ENCODE measurements at regions not wholly inside any gene's neighbourhood (a gene's known extent, or its start where the extent isn't known, plus 50 kb on each side); places are given as distances from the start of the nearest gene placed in this dataset.

GRCh38 chr6:62390401-62390800, 104.4 kb upstream of the KHDRBS2 start:
- Histone ChIP-seq H3K4me1 (replicated peaks in 1 of 2; ENCODE audit: control insufficient read depth in 2 of 2, insufficient read depth in 2 of 2, low read length in 2 of 2) (no peaks in the 10 kb centered on the region), H3K9ac (ENCODE audit: insufficient read depth in 1 of 2, low read depth in 2 of 2, low read length in 2 of 2) (no peak overlapping the region), H3K4me2 (ENCODE audit: insufficient read depth, low read length) (no peak overlapping the region), H3K36me3 (ENCODE audit: control insufficient read depth, insufficient read depth, low read length) (no peaks in the 10 kb centered on the region), H3K9me3 (replicated peaks; ENCODE audit: control insufficient read depth, insufficient read depth, low read depth, low read length) (no peaks in the 10 kb centered on the region), H3K4me3 (no peak overlapping the region), H3K79me2 (ENCODE audit: control insufficient read depth, insufficient read depth, low read length) (no peaks in the 10 kb centered on the region), H3K27ac (ENCODE audit: extremely low read depth, low read depth, low read length) (no peak overlapping the region), H4K20me1 (replicated peaks; ENCODE audit: control insufficient read depth, insufficient read depth, low read length) (no peaks in the 10 kb centered on the region), H3K27me3 (ENCODE audit: control insufficient read depth in 2 of 2, insufficient read depth in 2 of 2, low read length in 2 of 2) (no peaks in the 10 kb centered on the region), H2AFZ (ENCODE audit: low read depth, low read length) (no peak overlapping the region), H3K9me1 (ENCODE audit: control insufficient read depth, insufficient read depth, low read length) (no peaks in the 10 kb centered on the region)
- in situ Hi-C loops (cut with MboI): no loop called here
- ChIA-PET CTCF (ENCODE audit: low intra/inter-chr PET ratio) (no interaction called here), POLR2A (no interaction called here)
- FAIRE-seq: no peak
- BruUV-seq (replicated peaks): no TSS peak
- no peak for ATAC-seq
- DNase-seq (ENCODE audit: extremely low read depth in 1 of 4, low spot score in 3 of 4): no peak
- no peak for TF ChIP-seq TARDBP (IDR thresholded peaks at IDR 0.05)
- TF ChIP-seq TRIM25 (IDR thresholded peaks at IDR 0.05; ENCODE audit: borderline replicate concordance): no peak
- intact Hi-C loops (cut with micrococcal nuclease): no loop called here

GRCh38 chr6:62371453-62372210, 85.6 kb upstream of the KHDRBS2 start:
- FAIRE-seq (no peak), DNase-seq (ENCODE audit: extremely low read depth in 1 of 4, low spot score in 3 of 4) (no peak), ATAC-seq (no peak)
- Histone ChIP-seq H3K4me2 (ENCODE audit: insufficient read depth, low read length) (no peak overlapping the region), H3K4me3 (no peak overlapping the region), H3K4me1 (replicated peaks in 1 of 2; ENCODE audit: control insufficient read depth in 2 of 2, insufficient read depth in 2 of 2, low read length in 2 of 2) (no peaks in the 10 kb centered on the region), H3K9me1 (ENCODE audit: control insufficient read depth, insufficient read depth, low read length) (no peaks in the 10 kb centered on the region), H2AFZ (ENCODE audit: low read depth, low read length) (no peak overlapping the region), H3K79me2 (ENCODE audit: control insufficient read depth, insufficient read depth, low read length) (no peaks in the 10 kb centered on the region), H3K9me3 (replicated peaks; ENCODE audit: control insufficient read depth, insufficient read depth, low read depth, low read length) (no peaks in the 10 kb centered on the region), H3K36me3 (ENCODE audit: control insufficient read depth, insufficient read depth, low read length) (no peaks in the 10 kb centered on the region), H4K20me1 (replicated peaks; ENCODE audit: control insufficient read depth, insufficient read depth, low read length) (no peaks in the 10 kb centered on the region), H3K27me3 (ENCODE audit: control insufficient read depth in 2 of 2, insufficient read depth in 2 of 2, low read length in 2 of 2) (no peaks in the 10 kb centered on the region), H3K9ac (ENCODE audit: insufficient read depth in 1 of 2, low read depth in 2 of 2, low read length in 2 of 2) (no peak overlapping the region), H3K27ac (ENCODE audit: extremely low read depth, low read depth, low read length) (no peak overlapping the region)
- intact Hi-C loops (cut with micrococcal nuclease) (no loop called here), in situ Hi-C loops (cut with MboI) (no loop called here)
- WGBS (ENCODE audit: insufficient coverage, low coverage, missing lambda C conversion rate): 1% methylated on average over 4 of the region's 4 CpGs
- no TSS peak for BruUV-seq (replicated peaks)
- POLR2A ChIA-PET: no interaction called here
- CTCF ChIA-PET (ENCODE audit: low intra/inter-chr PET ratio): no interaction called here
- TF ChIP-seq PTRF (tag; IDR thresholded peaks at IDR 0.05) (no peak), SMARCE1 (IDR thresholded peaks at IDR 0.05) (no peak), SMC3 (conservative IDR thresholded peaks at IDR 0.05; ENCODE audit: insufficient read depth, low read depth, low read length) (no peak), CTBP1 (IDR thresholded peaks at IDR 0.05; ENCODE audit: borderline replicate concordance) (no peak), MEF2A (IDR thresholded peaks at IDR 0.05; ENCODE audit: control insufficient read depth, low read depth, low read length) (no peak), SETDB1 (IDR thresholded peaks at IDR 0.05; ENCODE audit: low read length) (no peak), ZFP36 (IDR thresholded peaks at IDR 0.05; ENCODE audit: low read depth, low read length, partially characterized antibody) (no peak), THRB (CRISPR knock-in tag; conservative IDR thresholded peaks at IDR 0.05) (no peak), SMARCA5 (IDR thresholded peaks at IDR 0.05) (no peak), SMAD3 (CRISPR knock-in tag; conservative IDR thresholded peaks at IDR 0.05) (no peak), ZNF384 (IDR thresholded peaks at IDR 0.05; ENCODE audit: low read depth, low read length) (no peak), NRF1 (conservative IDR thresholded peaks at IDR 0.05 in 1 of 2, IDR thresholded peaks at IDR 0.05 in 1 of 2) (no peak), NR4A1 (CRISPR knock-in tag; IDR thresholded peaks at IDR 0.05) (no peak), NR4A1 (tag; IDR thresholded peaks at IDR 0.05) (no peak)

All from K562 (cell line).